ENCODE measurements at regions not wholly inside any gene's neighbourhood (a gene's known extent, or its start where the extent isn't known, plus 50 kb on each side); places are given as distances from the start of the nearest gene placed in this dataset.

GRCh38 chr2:49261781-49262180, 107.5 kb upstream of the FSHR start:
- DNase-seq (ENCODE audit: low read depth): no peak

- no peak for DNase-seq (ENCODE audit: low read depth)
These were observed 106.7 kb upstream of the FSHR start for GRCh38 chr2:49260979-49261538.

- no peak for DNase-seq (ENCODE audit: low read depth)
These were observed 105.6 kb upstream of the FSHR start for GRCh38 chr2:49259926-49260325.

GRCh38 chr2:49255409-49255971, 101.2 kb upstream of the FSHR start:
- no peak for DNase-seq (ENCODE audit: low read depth)

GRCh38 chr2:49254401-49254800, 100.1 kb upstream of the FSHR start:
- no peak for DNase-seq (ENCODE audit: low read depth)

- DNase-seq (ENCODE audit: low read depth): peak; percentile 70
These were observed 97.5 kb upstream of the FSHR start for GRCh38 chr2:49251766-49252165.

GRCh38 chr2:49251251-49251650, 96.9 kb upstream of the FSHR start:
- DNase-seq (ENCODE audit: low read depth): no peak

GRCh38 chr2:49248506-49248905, 94.2 kb upstream of the FSHR start:
- peak; percentile 93 for DNase-seq (ENCODE audit: low read depth)

GRCh38 chr2:49241991-49242390, 87.7 kb upstream of the FSHR start:
- no peak for DNase-seq (ENCODE audit: low read depth)

GRCh38 chr2:49241501-49241900, 87.2 kb upstream of the FSHR start:
- no peak for DNase-seq (ENCODE audit: low read depth)

GRCh38 chr2:49240608-49241007, 86.3 kb upstream of the FSHR start:
- DNase-seq (ENCODE audit: low read depth): peak; percentile 39

- no peak for DNase-seq (ENCODE audit: low read depth)
These were observed 84.3 kb upstream of the FSHR start for GRCh38 chr2:49238604-49238960.

- DNase-seq (ENCODE audit: low read depth): no peak
These were observed 83.7 kb upstream of the FSHR start for GRCh38 chr2:49237867-49238603.

- no peak for DNase-seq (ENCODE audit: low read depth)
These were observed 82.0 kb upstream of the FSHR start for GRCh38 chr2:49236316-49236715.

- no peak for DNase-seq (ENCODE audit: low read depth)
These were observed 72.0 kb upstream of the FSHR start for GRCh38 chr2:49226360-49226759.

GRCh38 chr2:49225126-49225525, 70.8 kb upstream of the FSHR start:
- DNase-seq (ENCODE audit: low read depth): no peak

- DNase-seq (ENCODE audit: low read depth): no peak
These were observed 70.2 kb upstream of the FSHR start for GRCh38 chr2:49224426-49225010.

- DNase-seq (ENCODE audit: low read depth): no peak
These were observed 68.7 kb upstream of the FSHR start for GRCh38 chr2:49222975-49223528.

- no peak for DNase-seq (ENCODE audit: low read depth)
These were observed 65.4 kb upstream of the FSHR start for GRCh38 chr2:49219741-49220140.

GRCh38 chr2:49210191-49210590, 55.9 kb upstream of the FSHR start:
- DNase-seq (ENCODE audit: low read depth): no peak

- DNase-seq (ENCODE audit: low read depth): no peak
These were observed 52.9 kb upstream of the FSHR start for GRCh38 chr2:49207204-49207603.
